ENCODE measurements at regions not wholly inside any gene's neighbourhood (a gene's known extent, or its start where the extent isn't known, plus 50 kb on each side); places are given as distances from the start of the nearest gene placed in this dataset.

DNA sequence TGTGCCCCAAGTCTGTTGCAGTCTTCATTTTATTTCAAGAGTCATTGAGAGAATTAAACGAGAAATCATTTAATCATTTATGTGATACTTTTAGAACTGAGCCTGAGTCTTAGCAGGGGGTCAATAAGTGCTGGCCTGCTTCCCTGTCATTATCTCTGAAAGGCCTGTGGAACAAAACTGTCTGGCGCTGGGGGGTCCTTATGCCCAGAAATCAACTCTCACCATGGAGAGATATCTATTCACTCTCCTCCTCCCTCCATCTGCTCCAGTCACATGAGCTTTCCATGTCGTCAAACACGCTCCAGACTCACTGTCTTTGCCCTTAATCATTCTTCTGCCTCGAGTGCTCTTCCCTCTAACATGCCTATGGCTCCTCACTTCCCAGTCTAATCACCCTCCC is 136.8 kb downstream of the ESM1 start (continued):
- TF ChIP-seq FOXJ3 (CRISPR knock-in tag; IDR thresholded peaks at IDR 0.05): no peak

DNA sequence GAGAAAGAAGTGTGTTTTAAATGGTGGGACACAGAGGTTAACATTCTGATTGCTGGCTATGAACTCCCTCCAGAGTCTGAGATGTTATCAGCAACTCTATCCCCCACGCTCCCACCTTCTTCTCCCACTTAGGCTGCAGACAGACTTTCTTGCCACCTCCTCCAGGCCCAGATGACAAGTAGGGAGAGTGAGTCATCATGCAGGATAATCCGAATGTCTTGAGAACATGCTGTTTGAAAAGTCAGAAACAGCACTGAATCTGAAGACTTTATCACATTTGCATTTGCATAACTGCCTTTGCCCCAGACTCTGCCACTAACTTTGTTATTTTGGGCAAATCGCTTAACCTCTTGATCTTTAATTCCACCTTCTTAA is 139.8 kb downstream of the ESM1 start:
- POLR2A ChIA-PET: interaction anchor here (2.3 kb wide), 1 partner anchor 329 kb away, joined by 13 read pairs; the partner anchor contains the start of gene SNX18
- no peak for DNase-seq
- TF ChIP-seq, protein P1, sequence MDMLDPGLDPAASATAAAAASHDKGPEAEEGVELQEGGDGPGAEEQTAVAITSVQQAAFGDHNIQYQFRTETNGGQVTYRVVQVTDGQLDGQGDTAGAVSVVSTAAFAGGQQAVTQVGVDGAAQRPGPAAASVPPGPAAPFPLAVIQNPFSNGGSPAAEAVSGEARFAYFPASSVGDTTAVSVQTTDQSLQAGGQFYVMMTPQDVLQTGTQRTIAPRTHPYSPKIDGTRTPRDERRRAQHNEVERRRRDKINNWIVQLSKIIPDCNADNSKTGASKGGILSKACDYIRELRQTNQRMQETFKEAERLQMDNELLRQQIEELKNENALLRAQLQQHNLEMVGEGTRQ (IDR thresholded peaks at IDR 0.05; ENCODE audit: borderline replicate concordance, low read depth, low read length): no peak
- TF ChIP-seq NFIC (IDR thresholded peaks at IDR 0.05; ENCODE audit: borderline replicate concordance) (no peak), FOXM1 (IDR thresholded peaks at IDR 0.05; ENCODE audit: low read depth) (no peak)

DNA sequence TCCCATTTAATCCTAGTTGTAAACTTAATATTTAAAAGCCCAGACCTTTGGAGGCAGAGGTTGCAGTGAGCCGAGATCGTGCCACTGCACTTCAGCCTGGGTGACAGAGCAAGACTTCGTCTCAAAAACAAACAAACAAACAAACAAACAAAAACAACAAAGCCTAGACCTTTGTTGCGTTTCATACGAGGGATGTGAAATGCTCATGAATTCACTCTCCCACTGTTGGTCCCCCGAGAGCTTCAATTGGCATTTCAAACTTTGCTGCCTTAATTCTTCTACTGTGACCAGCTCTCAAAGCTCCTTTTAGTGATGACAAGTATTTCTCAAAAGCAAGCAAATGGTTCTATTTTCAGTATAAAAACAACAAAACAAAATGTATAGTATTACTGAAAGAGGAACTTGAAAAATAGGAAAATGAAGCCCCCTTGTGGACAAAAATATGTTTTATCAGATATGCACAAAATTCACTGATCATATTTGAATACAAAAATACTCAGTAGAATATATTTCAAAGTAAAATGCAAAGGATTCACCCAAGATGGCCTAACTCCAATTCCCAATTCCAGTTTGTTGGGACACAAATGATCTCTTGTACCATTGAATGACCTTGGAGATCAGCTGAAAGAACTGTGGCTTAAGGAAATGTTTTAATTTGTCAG is 140.4 kb downstream of the ESM1 start:
- CTCF ChIA-PET: interaction anchor here (0.6 to 4.7 kb wide), 41 partner anchors 9 to 732 kb away, joined by 3 to 158 read pairs (median 4); partner anchors contain the start of gene SNX18
- Histone ChIP-seq H3K4me1 (ENCODE audit: control insufficient read depth in 1 of 2, insufficient read depth in 2 of 2, low read depth in 1 of 2, low read length in 1 of 2) (peaks cover 0 to 3% of the 10 kb centered on the region in 2 experiments; a peak in 1 of 4 replicates), H3F3A (replicated peaks; ENCODE audit: insufficient read depth) (no peaks in the 10 kb centered on the region), H3K79me2 (ENCODE audit: insufficient read depth) (no peaks in the 10 kb centered on the region), H3K9ac (no peak overlapping the region), H3K27me3 (ENCODE audit: insufficient read depth) (peaks cover 14% of the 10 kb centered on the region; the same call in 1 of the 2 replicates), H3K27ac (ENCODE audit: low read depth in 2 of 2, low read length in 1 of 2) (no peak overlapping the region), H3K36me3 (replicated peaks in 1 of 2; ENCODE audit: control insufficient read depth in 1 of 2, insufficient read depth in 2 of 2, low read length in 1 of 2) (no peaks in the 10 kb centered on the region), H3K9me3 (no peaks in the 10 kb centered on the region), H4K20me1 (ENCODE audit: insufficient read depth) (no peaks in the 10 kb centered on the region), H3K9me2 (no peaks in the 10 kb centered on the region), H3K4me2 (no peak overlapping the region), H2AFZ (ENCODE audit: low read depth) (no peak overlapping the region), H3K4me3 (ENCODE audit: low read depth in 2 of 2, low read length in 1 of 2) (no peak overlapping the region)
- DNase-seq: peak; percentile 15
- POLR2A ChIA-PET: interaction anchor here (1.2 to 2.3 kb wide), 2 partner anchors 320 to 328 kb away, joined by 3 to 13 read pairs; partner anchors contain the start of gene SNX18
- 45% methylated on average over 6 of the region's 6 CpGs for WGBS (ENCODE audit: low lambda C conversion rate)
- TF ChIP-seq, protein P2, sequence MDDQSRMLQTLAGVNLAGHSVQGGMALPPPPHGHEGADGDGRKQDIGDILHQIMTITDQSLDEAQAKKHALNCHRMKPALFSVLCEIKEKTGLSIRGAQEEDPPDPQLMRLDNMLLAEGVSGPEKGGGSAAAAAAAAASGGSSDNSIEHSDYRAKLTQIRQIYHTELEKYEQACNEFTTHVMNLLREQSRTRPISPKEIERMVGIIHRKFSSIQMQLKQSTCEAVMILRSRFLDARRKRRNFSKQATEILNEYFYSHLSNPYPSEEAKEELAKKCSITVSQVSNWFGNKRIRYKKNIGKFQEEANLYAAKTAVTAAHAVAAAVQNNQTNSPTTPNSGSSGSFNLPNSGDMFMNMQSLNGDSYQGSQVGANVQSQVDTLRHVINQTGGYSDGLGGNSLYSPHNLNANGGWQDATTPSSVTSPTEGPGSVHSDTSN (IDR thresholded peaks at IDR 0.05): no peak
- TF ChIP-seq, protein P3, sequence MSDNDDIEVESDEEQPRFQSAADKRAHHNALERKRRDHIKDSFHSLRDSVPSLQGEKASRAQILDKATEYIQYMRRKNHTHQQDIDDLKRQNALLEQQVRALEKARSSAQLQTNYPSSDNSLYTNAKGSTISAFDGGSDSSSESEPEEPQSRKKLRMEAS (IDR thresholded peaks at IDR 0.05; ENCODE audit: low read depth): no peak
- TF ChIP-seq RCOR1 (IDR thresholded peaks at IDR 0.05; ENCODE audit: low read length) (no peak), EZH2phosphoT487 (IDR thresholded peaks at IDR 0.05; ENCODE audit: borderline replicate concordance, low read depth) (no peak), RAD21 (IDR thresholded peaks at IDR 0.05; ENCODE audit: low read length) (peak; percentile 80), EP300 (IDR thresholded peaks at IDR 0.05; ENCODE audit: borderline replicate concordance in 1 of 2, low read depth in 1 of 2, low read length in 1 of 2) (no peak)
- TF ChIP-seq, protein P4, sequence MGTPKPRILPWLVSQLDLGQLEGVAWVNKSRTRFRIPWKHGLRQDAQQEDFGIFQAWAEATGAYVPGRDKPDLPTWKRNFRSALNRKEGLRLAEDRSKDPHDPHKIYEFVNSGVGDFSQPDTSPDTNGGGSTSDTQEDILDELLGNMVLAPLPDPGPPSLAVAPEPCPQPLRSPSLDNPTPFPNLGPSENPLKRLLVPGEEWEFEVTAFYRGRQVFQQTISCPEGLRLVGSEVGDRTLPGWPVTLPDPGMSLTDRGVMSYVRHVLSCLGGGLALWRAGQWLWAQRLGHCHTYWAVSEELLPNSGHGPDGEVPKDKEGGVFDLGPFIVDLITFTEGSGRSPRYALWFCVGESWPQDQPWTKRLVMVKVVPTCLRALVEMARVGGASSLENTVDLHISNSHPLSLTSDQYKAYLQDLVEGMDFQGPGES (IDR thresholded peaks at IDR 0.05; ENCODE audit: low read depth, low read length): no peak
- TF ChIP-seq, protein P5, sequence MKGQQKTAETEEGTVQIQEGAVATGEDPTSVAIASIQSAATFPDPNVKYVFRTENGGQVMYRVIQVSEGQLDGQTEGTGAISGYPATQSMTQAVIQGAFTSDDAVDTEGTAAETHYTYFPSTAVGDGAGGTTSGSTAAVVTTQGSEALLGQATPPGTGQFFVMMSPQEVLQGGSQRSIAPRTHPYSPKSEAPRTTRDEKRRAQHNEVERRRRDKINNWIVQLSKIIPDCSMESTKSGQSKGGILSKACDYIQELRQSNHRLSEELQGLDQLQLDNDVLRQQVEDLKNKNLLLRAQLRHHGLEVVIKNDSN (IDR thresholded peaks at IDR 0.05; ENCODE audit: borderline replicate concordance, low read depth): no peak
- TF ChIP-seq, protein P6, sequence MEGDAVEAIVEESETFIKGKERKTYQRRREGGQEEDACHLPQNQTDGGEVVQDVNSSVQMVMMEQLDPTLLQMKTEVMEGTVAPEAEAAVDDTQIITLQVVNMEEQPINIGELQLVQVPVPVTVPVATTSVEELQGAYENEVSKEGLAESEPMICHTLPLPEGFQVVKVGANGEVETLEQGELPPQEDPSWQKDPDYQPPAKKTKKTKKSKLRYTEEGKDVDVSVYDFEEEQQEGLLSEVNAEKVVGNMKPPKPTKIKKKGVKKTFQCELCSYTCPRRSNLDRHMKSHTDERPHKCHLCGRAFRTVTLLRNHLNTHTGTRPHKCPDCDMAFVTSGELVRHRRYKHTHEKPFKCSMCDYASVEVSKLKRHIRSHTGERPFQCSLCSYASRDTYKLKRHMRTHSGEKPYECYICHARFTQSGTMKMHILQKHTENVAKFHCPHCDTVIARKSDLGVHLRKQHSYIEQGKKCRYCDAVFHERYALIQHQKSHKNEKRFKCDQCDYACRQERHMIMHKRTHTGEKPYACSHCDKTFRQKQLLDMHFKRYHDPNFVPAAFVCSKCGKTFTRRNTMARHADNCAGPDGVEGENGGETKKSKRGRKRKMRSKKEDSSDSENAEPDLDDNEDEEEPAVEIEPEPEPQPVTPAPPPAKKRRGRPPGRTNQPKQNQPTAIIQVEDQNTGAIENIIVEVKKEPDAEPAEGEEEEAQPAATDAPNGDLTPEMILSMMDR (IDR thresholded peaks at IDR 0.05): peak; percentile 72

More for the DNA sequence above, 139.8 kb downstream of the ESM1 start:
- no peaks in the 10 kb centered on the region for H3K9me3 ChIP-seq
- no peak overlapping the region for H3K27ac ChIP-seq (ENCODE audit: low read depth in 2 of 2, low read length in 1 of 2)
- H3K4me3 ChIP-seq (ENCODE audit: low read depth in 2 of 2, low read length in 1 of 2): no peak overlapping the region
- CTCF ChIA-PET: interaction anchor here (0.7 to 4.7 kb wide), 32 partner anchors 9 to 733 kb away, joined by 3 to 158 read pairs (median 5); partner anchors contain the start of gene SNX18
- no peak overlapping the region for H2AFZ ChIP-seq (ENCODE audit: low read depth)
- H4K20me1 ChIP-seq (ENCODE audit: insufficient read depth): no peaks in the 10 kb centered on the region
- no peaks in the 10 kb centered on the region for H3K79me2 ChIP-seq (ENCODE audit: insufficient read depth)
- peaks cover 0 to 3% of the 10 kb centered on the region in 2 experiments; a peak in 1 of 4 replicates for H3K4me1 ChIP-seq (ENCODE audit: control insufficient read depth in 1 of 2, insufficient read depth in 2 of 2, low read depth in 1 of 2, low read length in 1 of 2)
- peaks cover 14% of the 10 kb centered on the region; the same call in 1 of the 2 replicates for H3K27me3 ChIP-seq (ENCODE audit: insufficient read depth)
- no peak overlapping the region for H3K4me2 ChIP-seq
- 29% methylated on average over 3 of the region's 3 CpGs for WGBS (ENCODE audit: low lambda C conversion rate)
- no peaks in the 10 kb centered on the region for H3F3A ChIP-seq (replicated peaks; ENCODE audit: insufficient read depth)
- no peak overlapping the region for H3K9ac ChIP-seq
- no peaks in the 10 kb centered on the region for H3K9me2 ChIP-seq
- H3K36me3 ChIP-seq (replicated peaks in 1 of 2; ENCODE audit: control insufficient read depth in 1 of 2, insufficient read depth in 2 of 2, low read length in 1 of 2): no peaks in the 10 kb centered on the region

Data from SK-N-SH (cell line).